ENCODE measurements at regions not wholly inside any gene's neighbourhood (a gene's known extent, or its start where the extent isn't known, plus 50 kb on each side); places are given as distances from the start of the nearest gene placed in this dataset.

DNA sequence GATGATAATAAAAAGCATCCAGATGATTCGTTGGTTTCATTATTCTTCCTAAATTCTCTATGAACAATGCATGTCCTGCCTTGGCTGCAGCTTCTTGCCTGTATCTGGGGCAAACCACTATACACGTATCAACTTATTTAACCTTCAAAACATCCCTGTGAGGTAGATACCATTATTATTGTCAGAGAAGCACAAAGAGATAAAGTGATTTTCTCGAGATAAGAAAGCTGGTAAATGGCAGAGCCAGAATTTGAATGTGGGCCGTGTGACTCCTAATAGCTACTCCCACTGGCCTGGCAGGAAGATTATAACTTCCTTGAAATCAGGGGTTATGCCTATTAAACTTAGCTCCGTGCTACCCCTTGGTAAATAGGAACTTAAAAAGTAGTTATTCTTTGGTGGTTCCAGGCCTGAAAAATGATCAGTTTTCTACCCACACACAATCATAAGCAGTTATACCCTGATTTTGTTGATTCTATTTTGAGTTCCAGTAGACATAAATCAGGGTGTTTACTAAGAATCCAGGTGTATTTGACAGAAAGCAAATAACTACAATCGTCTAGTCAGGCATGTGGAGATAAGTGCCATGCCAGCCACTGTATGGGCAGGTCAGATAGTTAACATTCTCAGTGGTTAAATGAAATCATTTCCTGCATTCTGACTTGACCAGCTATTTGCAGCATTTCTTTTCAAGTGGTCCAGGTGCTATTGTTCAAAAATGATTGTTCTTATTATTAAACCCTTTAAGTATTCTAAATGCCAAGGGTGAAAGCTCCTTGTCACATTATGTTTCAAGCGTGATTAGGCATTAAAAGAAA lies 99.2 kb upstream of the LRRN1 start:
- CTCF ChIA-PET, result interaction anchor here (0.6 to 1.0 kb wide), 3 partner anchors 10 to 582 kb away, joined by 3 to 5 read pairs (median 3); no protein-coding TSS in a partner anchor
- DNase-seq (ENCODE audit: unreplicated experiment), result no peak
- H3K27ac Mint-ChIP-seq (ENCODE audit: low read depth, unreplicated experiment), result no peak overlapping the region

DNA sequence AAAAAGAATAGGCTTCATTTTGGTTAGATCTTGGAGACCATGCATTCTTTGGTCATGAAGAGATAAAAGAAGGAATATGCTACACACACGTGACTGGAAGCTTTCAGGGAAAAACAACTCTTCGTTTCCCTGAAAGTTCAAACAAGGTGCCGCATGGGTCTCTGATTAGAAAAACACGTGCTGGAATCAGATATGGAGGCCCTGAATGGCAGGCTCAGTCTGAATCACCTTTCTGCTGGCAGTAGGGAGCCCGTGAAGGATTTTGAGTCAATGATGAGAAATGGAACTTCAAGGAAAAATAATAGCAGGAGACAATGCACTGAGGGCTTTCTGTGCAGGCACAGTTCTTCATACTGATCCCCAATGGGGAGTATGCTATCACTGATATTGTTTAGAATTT lies 99.8 kb upstream of the LRRN1 start:
- no TSS peak for BruUV-seq (replicated peaks)
- TF ChIP-seq, protein P1, sequence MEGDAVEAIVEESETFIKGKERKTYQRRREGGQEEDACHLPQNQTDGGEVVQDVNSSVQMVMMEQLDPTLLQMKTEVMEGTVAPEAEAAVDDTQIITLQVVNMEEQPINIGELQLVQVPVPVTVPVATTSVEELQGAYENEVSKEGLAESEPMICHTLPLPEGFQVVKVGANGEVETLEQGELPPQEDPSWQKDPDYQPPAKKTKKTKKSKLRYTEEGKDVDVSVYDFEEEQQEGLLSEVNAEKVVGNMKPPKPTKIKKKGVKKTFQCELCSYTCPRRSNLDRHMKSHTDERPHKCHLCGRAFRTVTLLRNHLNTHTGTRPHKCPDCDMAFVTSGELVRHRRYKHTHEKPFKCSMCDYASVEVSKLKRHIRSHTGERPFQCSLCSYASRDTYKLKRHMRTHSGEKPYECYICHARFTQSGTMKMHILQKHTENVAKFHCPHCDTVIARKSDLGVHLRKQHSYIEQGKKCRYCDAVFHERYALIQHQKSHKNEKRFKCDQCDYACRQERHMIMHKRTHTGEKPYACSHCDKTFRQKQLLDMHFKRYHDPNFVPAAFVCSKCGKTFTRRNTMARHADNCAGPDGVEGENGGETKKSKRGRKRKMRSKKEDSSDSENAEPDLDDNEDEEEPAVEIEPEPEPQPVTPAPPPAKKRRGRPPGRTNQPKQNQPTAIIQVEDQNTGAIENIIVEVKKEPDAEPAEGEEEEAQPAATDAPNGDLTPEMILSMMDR (IDR thresholded peaks at IDR 0.05; ENCODE audit: unreplicated experiment), result no peak

More for the DNA sequence above, 99.2 kb upstream of the LRRN1 start:
- Mint-ChIP-seq H3K4me3 (ENCODE audit: unreplicated experiment) (no peak overlapping the region), H3K4me1 (ENCODE audit: insufficient read depth, unreplicated experiment) (no peaks in the 10 kb centered on the region), H3K27me3 (ENCODE audit: insufficient read depth, unreplicated experiment) (no peaks in the 10 kb centered on the region), H3K9me3 (ENCODE audit: unreplicated experiment) (no peaks in the 10 kb centered on the region), H3K36me3 (ENCODE audit: insufficient read depth, unreplicated experiment) (no peaks in the 10 kb centered on the region)
- intact Hi-C loops (cut with micrococcal nuclease), result no loop called here
- TF ChIP-seq, protein P1 (IDR thresholded peaks at IDR 0.05; ENCODE audit: unreplicated experiment), result no peak
- POLR2A ChIA-PET, result no interaction called here
- BruUV-seq (replicated peaks), result no TSS peak

DNA sequence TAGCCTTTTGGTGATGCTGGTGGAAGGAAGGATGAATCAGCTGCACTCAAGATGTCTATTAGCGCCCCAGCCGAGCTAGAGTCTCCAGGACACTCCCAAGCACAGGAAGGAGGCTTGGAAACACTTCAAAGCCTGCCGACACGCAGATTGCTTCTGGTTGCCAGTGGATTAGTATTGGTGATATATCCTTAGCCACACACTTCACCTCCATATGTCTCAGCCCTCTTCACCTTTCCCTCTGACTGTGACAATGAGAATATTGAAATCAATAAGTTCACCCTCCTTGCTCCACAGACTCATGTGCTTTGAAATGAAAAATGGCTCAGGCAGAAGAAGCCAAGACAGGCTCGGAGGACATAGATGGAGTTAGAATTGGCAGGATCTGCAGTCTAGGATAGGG lies 102.9 kb upstream of the LRRN1 start:
- TF ChIP-seq, protein P1 (IDR thresholded peaks at IDR 0.05; ENCODE audit: unreplicated experiment), result no peak
- no TSS peak for BruUV-seq (replicated peaks)
- Mint-ChIP-seq H3K9me3 (ENCODE audit: unreplicated experiment) (no peaks in the 10 kb centered on the region), H3K27me3 (ENCODE audit: insufficient read depth, unreplicated experiment) (no peaks in the 10 kb centered on the region), H3K27ac (ENCODE audit: low read depth, unreplicated experiment) (no peak overlapping the region), H3K4me1 (ENCODE audit: insufficient read depth, unreplicated experiment) (no peaks in the 10 kb centered on the region), H3K4me3 (ENCODE audit: unreplicated experiment) (no peak overlapping the region), H3K36me3 (ENCODE audit: insufficient read depth, unreplicated experiment) (no peaks in the 10 kb centered on the region)
- ChIA-PET POLR2A (no interaction called here), CTCF (no interaction called here)
- DNase-seq (ENCODE audit: unreplicated experiment), result no peak
- intact Hi-C loops (cut with micrococcal nuclease), result no loop called here

More for the DNA sequence above, 99.8 kb upstream of the LRRN1 start:
- no peak for DNase-seq (ENCODE audit: unreplicated experiment)
- intact Hi-C loops (cut with micrococcal nuclease), result no loop called here
- no peak overlapping the region for H3K27ac Mint-ChIP-seq (ENCODE audit: low read depth, unreplicated experiment)
- no peak overlapping the region for H3K4me3 Mint-ChIP-seq (ENCODE audit: unreplicated experiment)
- H3K36me3 Mint-ChIP-seq (ENCODE audit: insufficient read depth, unreplicated experiment), result no peaks in the 10 kb centered on the region
- ChIA-PET POLR2A (no interaction called here), CTCF (interaction anchor here (1.0 kb wide), 1 partner anchor 10 kb away, joined by 5 read pairs; no protein-coding TSS in a partner anchor)
- H3K27me3 Mint-ChIP-seq (ENCODE audit: insufficient read depth, unreplicated experiment), result no peaks in the 10 kb centered on the region
- no peaks in the 10 kb centered on the region for H3K9me3 Mint-ChIP-seq (ENCODE audit: unreplicated experiment)
- H3K4me1 Mint-ChIP-seq (ENCODE audit: insufficient read depth, unreplicated experiment), result no peaks in the 10 kb centered on the region

DNA sequence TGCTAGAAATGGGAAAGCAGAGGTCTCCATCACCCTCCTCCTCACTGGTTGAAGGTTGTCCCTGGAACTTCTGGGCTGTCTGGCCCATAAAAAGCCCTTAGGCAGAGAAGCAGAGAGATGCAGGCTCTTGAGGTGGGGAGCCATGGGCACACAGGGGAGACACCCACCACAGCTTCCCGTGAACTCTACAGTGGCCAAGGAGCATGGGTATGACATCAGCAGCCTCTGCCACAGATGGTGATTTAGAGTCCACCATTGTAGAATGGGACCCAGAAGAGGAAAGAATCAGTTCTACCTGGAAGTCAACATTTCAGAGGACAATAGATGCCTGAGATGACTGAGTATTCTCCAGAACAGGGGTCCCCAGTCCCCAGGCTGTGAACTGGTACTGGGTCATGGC lies 105.6 kb upstream of the LRRN1 start:
- Mint-ChIP-seq H3K27me3 (ENCODE audit: insufficient read depth, unreplicated experiment) (no peaks in the 10 kb centered on the region), H3K4me3 (ENCODE audit: unreplicated experiment) (no peak overlapping the region), H3K27ac (ENCODE audit: low read depth, unreplicated experiment) (no peak overlapping the region), H3K9me3 (ENCODE audit: unreplicated experiment) (no peaks in the 10 kb centered on the region), H3K4me1 (ENCODE audit: insufficient read depth, unreplicated experiment) (no peaks in the 10 kb centered on the region), H3K36me3 (ENCODE audit: insufficient read depth, unreplicated experiment) (no peaks in the 10 kb centered on the region)
- ChIA-PET POLR2A (no interaction called here), CTCF (no interaction called here)
- intact Hi-C loops (cut with micrococcal nuclease), result no loop called here
- BruUV-seq (replicated peaks), result no TSS peak
- DNase-seq (ENCODE audit: unreplicated experiment), result no peak
- TF ChIP-seq, protein P1 (IDR thresholded peaks at IDR 0.05; ENCODE audit: unreplicated experiment), result no peak
